ENCODE measurements at regions not wholly inside any gene's neighbourhood (a gene's known extent, or its start where the extent isn't known, plus 50 kb on each side); places are given as distances from the start of the nearest gene placed in this dataset.

DNA sequence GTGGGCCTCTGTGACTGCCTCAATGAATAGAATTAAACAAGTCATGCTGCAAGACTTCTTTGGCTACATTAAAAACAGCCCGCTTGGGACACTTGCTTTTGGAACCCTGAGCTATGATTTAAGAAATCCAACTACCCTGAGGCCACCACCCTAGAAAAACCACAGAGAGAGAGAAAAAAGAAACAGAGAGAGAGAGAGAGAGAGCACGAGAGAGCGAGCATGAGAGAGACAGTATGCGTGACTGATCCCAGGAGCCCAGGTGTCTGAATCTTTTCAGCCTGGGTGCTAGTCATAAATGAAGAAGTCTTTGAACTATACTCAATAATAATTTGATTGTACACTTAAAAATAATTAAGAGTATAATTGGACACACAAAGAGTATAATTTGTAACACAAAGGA lies 123.1 kb upstream of the FREM1 start:
- Histone ChIP-seq H3K9me3 (ENCODE audit: insufficient read depth in 2 of 2, low read depth in 1 of 2, low read length in 1 of 2) (no peaks in the 10 kb centered on the region), H3K14ac (ENCODE audit: insufficient read length) (no peak overlapping the region), H3K79me1 (ENCODE audit: low read depth, low read length) (no peaks in the 10 kb centered on the region), H3K79me2 (ENCODE audit: control insufficient read depth in 1 of 2, insufficient read depth in 2 of 2, low read length in 2 of 2) (no peaks in the 10 kb centered on the region), H4K5ac (ENCODE audit: insufficient read length, low read depth, low read length) (no peak overlapping the region), H4K91ac (replicated peaks; ENCODE audit: insufficient read length, low read length) (no peak overlapping the region), H3K4me2 (ENCODE audit: insufficient read depth in 1 of 2, low read depth in 2 of 2, low read length in 2 of 2) (no peak overlapping the region), H3K9ac (replicated peaks in 1 of 4; ENCODE audit: extremely low read depth in 1 of 4, low read depth in 3 of 4, low read length in 3 of 4) (no peak overlapping the region), H3K4ac (replicated peaks; ENCODE audit: insufficient read length, low read depth, low read length) (no peak overlapping the region), H3K27me3 (replicated peaks in 1 of 4; ENCODE audit: control insufficient read depth in 3 of 4, extremely low read depth in 1 of 4, insufficient read depth in 3 of 4, low read length in 3 of 4) (no peaks in the 10 kb centered on the region), H3K36me3 (ENCODE audit: control insufficient read depth in 2 of 4, insufficient read depth in 4 of 4, low read length in 3 of 4) (no peaks in the 10 kb centered on the region), H3K27ac (ENCODE audit: low read depth, low read length) (no peak overlapping the region), H4K8ac (ENCODE audit: extremely low read depth, insufficient read depth, low read length) (no peak overlapping the region), H2BK12ac (ENCODE audit: low read depth, low read length) (no peak overlapping the region), H3K4me1 (replicated peaks in 1 of 4; ENCODE audit: control insufficient read depth in 3 of 4, insufficient read depth in 4 of 4, low read length in 3 of 4) (no peaks in the 10 kb centered on the region), H2BK15ac (ENCODE audit: low read length) (no peak overlapping the region), H2BK20ac (ENCODE audit: low read length) (no peak overlapping the region), H3K56ac (replicated peaks; ENCODE audit: insufficient read length, low read depth, low read length) (no peak overlapping the region), H4K20me1 (replicated peaks in 1 of 2; ENCODE audit: control insufficient read depth in 1 of 2, insufficient read depth in 2 of 2, low read length in 2 of 2) (no peaks in the 10 kb centered on the region), H2BK5ac (ENCODE audit: low read depth, low read length) (no peak overlapping the region), H2BK120ac (replicated peaks; ENCODE audit: low read depth, low read length) (no peak overlapping the region), H2AFZ (ENCODE audit: low read length) (no peak overlapping the region), H3K4me3 (ENCODE audit: extremely low read depth in 1 of 4, insufficient read depth in 2 of 4, low read depth in 3 of 4, low read length in 4 of 4) (no peak overlapping the region), H3K23ac (ENCODE audit: insufficient read length) (no peak overlapping the region), H2AK5ac (ENCODE audit: low read depth, low read length) (no peak overlapping the region), H3K23me2 (ENCODE audit: low read depth, low read length) (no peaks in the 10 kb centered on the region), H3K18ac (ENCODE audit: extremely low read depth, low read length) (no peak overlapping the region)
- CTCF ChIA-PET (ENCODE audit: partially characterized antibody), result interaction anchor here (0.8 to 2.0 kb wide), 2 partner anchors 12 to 29 kb away, joined by 4 to 5 read pairs; no protein-coding TSS in a partner anchor
- FAIRE-seq (no peak), DNase-seq (ENCODE audit: low read depth in 1 of 2, low spot score in 2 of 2) (no peak)
- POLR2A ChIA-PET (ENCODE audit: partially characterized antibody), result no interaction called here
- WGBS, 2 experiments (ENCODE audit: extremely low coverage in 1 of 2, insufficient coverage in 1 of 2, insufficient read length in 1 of 2, insufficient replicate concordance in 2 of 2, low coverage in 1 of 2, low lambda C conversion rate in 2 of 2, missing lambda C conversion rate in 1 of 2), result 87% methylated on average over 4 of the region's 4 CpGs; no CpG with 5 or more reads in 1 of the 2 experiments
- TF ChIP-seq, protein P1, sequence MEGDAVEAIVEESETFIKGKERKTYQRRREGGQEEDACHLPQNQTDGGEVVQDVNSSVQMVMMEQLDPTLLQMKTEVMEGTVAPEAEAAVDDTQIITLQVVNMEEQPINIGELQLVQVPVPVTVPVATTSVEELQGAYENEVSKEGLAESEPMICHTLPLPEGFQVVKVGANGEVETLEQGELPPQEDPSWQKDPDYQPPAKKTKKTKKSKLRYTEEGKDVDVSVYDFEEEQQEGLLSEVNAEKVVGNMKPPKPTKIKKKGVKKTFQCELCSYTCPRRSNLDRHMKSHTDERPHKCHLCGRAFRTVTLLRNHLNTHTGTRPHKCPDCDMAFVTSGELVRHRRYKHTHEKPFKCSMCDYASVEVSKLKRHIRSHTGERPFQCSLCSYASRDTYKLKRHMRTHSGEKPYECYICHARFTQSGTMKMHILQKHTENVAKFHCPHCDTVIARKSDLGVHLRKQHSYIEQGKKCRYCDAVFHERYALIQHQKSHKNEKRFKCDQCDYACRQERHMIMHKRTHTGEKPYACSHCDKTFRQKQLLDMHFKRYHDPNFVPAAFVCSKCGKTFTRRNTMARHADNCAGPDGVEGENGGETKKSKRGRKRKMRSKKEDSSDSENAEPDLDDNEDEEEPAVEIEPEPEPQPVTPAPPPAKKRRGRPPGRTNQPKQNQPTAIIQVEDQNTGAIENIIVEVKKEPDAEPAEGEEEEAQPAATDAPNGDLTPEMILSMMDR (IDR thresholded peaks at IDR 0.05; ENCODE audit: control extremely low read depth in 1 of 3, insufficient read depth in 1 of 3, low read depth in 1 of 3, low read length in 3 of 3), result no peak
- no peak for TF ChIP-seq MAFK (IDR thresholded peaks at IDR 0.05; ENCODE audit: low read depth, low read length)
- no peak for TF ChIP-seq TCF12 (IDR thresholded peaks at IDR 0.05; ENCODE audit: low read depth, low read length)
- TF ChIP-seq RNF2 (IDR thresholded peaks at IDR 0.05; ENCODE audit: borderline replicate concordance, low read depth, low read length, missing control alignments, poor library complexity, severe bottlenecking), result no peak
- TF ChIP-seq SP4 (IDR thresholded peaks at IDR 0.05; ENCODE audit: low read length), result no peak
- TF ChIP-seq GABPA (IDR thresholded peaks at IDR 0.05; ENCODE audit: borderline replicate concordance, insufficient read depth, low read length), result no peak
- TF ChIP-seq RFX5 (IDR thresholded peaks at IDR 0.05; ENCODE audit: borderline replicate concordance, low read depth, low read length), result no peak
- TF ChIP-seq PHF8 (conservative IDR thresholded peaks at IDR 0.05; ENCODE audit: low read depth, low read length), result no peak
- TF ChIP-seq, protein P2, sequence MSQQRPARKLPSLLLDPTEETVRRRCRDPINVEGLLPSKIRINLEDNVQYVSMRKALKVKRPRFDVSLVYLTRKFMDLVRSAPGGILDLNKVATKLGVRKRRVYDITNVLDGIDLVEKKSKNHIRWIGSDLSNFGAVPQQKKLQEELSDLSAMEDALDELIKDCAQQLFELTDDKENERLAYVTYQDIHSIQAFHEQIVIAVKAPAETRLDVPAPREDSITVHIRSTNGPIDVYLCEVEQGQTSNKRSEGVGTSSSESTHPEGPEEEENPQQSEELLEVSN (IDR thresholded peaks at IDR 0.05), result no peak
- TF ChIP-seq CTBP2 (IDR thresholded peaks at IDR 0.05; ENCODE audit: borderline replicate concordance, insufficient read depth, insufficient read length, low read length), result no peak
